HG03521 (cell line): ENCODE measurements at regions not wholly inside any gene's neighbourhood (a gene's known extent, or its start where the extent isn't known, plus 50 kb on each side); places are given as distances from the start of the nearest gene placed in this dataset.

Source experiments
- ATAC-seq: cut with Tn5 transposase; IDR thresholded peaks from one replicate; pipeline ENCODE4 v1.9.1; 2021; ENCODE audit warnings: mild to moderate bottlenecking, moderate library complexity; ENCODE audit not compliant: unreplicated experiment

DNA sequence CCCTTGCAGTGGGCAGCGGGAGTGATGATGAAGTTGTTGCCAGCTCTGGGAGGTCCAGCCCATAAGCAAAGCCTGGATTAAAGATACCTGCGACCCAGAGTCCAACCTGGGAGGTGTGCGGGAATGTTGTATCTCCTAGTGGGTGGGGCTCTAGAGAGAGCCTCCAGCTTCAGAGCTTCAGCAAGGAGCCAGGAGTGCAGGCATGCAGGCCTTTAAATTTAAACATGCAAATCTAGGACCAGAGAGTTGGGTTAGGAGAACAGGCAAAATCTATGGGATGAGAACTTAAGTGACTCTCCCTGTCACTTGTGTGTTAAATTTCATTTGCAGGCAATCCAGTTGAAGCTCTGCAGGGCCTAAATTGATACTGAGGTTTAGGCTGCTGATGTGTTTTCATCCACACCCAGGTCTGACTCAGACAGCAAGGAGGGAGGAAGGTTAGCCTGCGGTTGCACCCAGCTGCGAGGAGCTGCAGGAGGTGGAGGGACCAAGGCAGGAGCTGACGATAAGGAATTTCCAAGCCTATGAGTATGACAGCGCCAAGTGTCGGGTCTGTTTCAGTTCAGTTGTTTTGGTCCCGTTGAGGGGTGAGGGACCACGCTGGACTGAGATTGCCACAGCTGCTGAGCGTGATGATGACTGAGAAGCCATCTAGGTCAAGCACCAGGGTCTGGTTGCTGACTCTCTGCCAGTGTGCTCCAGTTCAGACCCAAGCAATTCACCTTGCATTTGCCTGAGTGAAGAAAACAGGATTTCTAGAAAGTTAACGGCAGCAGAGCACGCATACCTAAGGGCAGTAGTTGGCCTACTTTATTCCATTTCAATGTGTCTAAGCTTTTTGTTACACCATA lies 243.0 kb downstream of the ICE1 start:
- no peak for ATAC-seq

DNA sequence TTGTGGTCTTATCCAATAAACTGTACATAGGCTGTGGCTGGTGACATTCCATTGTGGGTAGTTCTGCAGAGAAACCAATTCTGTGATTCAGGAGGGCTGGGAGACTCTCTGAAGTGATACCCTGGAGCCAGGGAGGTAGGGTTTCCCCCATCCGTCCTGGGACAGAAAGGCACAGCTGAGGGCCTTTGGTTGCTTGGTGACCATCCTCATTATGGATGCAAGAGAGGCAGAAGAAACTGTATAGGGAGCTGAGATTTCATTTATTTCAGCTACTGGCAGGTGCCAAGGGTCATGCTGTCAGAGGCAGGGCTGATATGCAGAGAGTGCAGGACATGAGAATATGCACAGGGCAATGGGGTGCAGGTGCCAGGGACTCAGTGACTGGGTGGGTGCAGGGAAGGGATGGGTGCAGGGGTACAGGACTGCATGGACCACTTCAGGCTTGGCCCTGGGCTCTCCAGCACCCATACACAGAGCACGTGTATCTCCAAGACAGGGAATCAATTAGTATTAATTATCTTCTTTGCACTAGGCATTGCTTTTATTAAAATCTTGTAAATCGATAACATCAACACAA lies 236.5 kb downstream of the ICE1 start:
- no peak for ATAC-seq

DNA sequence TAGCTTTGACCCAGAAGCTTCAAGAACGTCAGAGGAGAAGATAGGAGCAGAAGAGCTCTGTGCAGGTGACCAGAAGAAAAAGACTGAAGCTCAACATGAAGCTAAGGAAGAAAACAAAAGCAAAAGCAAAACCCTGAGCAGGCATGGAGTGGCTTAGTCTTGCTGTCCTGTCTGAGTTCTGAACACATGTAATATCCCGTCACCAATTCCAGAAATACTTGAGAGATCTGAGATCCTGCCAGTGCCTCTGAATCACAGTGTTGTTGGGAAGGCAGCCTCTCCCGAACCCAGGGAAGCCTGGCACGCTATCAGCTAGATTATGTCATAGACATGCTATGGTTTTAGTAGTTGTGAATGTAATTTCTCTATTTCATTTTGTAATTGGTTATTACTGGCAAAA lies 235.7 kb downstream of the ICE1 start:
- ATAC-seq = no peak

DNA sequence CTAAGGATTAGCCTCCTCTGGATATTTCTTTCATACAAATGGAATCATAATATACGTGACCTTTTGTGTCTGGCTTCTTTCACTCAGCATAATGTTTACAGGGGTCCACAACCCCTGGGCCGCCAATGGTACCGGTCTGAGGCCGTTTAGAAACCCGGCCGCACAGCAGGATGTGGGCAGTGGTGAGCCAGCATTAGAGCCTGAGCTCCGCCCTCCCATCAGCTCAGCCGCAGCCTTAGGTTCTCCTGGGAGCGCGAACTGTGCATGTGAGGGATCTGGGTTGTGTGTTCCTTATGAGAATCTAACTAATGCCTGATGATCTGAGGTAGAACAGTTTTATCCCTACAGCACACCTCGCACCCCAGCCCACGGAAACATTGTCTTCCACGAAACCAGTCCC lies 229.7 kb downstream of the ICE1 start:
- ATAC-seq = no peak

DNA sequence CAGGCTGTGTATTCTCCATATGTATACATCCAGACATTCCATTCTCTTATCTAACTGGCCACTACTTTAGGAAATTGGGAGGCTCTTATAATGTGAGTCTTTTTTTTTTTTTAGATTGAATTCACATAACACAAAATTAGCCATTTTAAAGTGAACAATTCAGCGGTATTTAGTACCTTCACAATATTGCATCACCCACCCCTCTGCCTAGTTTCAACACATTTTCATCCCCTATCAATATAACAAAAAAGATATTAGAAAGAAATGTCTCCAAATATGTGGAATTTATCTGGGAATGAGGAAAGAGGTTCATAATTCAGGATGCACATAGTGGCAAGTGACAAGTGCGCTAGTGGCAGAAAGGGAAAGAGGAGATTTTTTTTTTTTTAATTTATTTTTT lies 228.5 kb downstream of the ICE1 start:
- ATAC-seq = no peak

DNA sequence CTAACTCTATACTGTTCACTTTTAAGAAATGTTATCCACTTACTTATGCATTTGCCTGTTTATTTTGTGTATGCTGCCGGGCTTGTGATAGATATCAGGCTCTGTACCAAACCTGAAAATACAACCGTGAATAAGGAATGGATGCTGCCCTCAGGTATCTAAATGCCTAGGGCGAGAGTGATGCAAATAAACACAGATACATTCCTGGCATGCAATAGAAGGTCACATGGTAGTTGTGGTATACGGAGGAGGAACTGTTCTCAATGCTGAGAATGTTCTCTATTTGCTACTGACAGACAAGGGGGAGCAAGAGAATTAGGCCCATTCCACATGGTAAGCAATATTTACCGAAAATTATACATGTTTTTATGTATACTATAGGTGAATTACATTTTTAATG lies 227.8 kb downstream of the ICE1 start:
- ATAC-seq = no peak

DNA sequence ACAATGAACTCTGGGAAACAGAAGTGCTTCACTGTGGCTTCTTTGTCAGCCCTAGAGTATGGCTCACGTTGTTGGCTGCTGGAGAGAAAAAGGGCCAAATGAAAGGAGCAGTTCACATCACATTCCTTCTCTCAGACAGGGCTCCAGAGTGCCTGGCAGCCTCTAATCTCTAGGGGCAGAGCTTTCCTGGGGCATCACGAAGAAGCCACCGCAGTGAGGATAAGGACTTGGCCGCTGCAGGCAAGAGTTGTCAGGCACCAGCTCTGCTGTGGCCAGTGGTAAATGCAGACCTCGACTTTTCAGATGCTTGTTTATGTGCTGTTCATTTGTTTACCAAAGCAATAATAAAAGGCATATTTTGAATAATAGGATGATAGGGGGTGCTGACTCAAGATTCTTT lies 227.2 kb downstream of the ICE1 start:
- ATAC-seq = no peak

DNA sequence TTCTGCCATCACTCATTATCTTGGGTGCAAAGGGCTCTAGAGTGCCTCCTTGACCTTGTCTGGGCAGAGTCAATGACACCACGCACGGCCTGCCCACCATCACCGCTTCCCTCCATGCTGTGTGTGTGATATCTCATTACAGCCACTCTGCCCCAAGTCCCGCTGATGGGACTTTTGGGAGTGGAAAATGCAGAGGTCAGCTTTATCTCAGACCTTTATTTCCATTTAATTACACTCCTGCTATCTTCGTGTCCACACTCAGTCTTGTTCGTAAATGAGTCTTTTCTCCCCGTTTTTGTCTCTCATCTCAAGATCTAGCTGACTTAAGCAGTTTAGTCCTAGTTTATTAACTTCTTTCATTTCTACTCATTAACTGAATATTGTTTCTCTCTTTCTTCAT lies 226.2 kb downstream of the ICE1 start:
- no peak for ATAC-seq

DNA sequence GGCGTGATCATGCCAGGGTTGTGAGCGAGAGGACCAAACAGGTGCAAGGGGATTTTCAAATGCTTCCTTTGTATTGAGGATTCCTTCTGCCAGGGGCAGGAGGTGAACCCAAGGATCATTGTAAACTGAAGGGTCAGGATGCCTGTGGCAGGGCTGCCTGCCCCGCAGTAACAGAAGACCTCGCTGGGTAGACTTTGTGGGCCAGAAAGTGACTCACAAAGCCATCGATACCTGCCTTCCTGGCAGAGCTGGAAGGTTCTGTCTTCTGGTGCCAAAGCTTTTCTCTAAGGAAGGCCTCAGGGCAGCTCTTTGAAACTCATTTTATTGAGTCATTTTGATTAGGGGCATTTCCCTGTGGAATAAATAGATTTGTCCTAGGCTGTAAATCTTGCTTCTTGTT lies 223.4 kb downstream of the ICE1 start:
- ATAC-seq = no peak

DNA sequence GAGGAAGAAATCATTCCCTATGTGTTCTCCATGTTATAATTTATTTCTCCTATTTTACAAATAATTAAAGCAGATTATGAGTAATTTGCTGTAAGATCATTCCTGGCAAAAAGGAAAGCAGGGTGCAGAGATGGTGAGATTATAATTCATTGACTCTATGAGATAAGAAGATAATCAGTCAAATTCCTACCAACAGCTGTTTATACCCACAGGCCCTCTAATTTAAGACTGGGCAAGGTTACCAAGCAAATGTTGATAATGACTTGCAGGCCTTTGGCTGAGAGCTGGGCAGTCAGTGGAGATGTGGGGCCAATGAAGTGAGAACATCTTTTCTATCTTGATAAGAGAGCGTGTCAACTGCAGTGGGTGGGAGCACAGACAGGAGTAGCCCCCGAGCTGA lies 222.7 kb downstream of the ICE1 start:
- no peak for ATAC-seq

DNA sequence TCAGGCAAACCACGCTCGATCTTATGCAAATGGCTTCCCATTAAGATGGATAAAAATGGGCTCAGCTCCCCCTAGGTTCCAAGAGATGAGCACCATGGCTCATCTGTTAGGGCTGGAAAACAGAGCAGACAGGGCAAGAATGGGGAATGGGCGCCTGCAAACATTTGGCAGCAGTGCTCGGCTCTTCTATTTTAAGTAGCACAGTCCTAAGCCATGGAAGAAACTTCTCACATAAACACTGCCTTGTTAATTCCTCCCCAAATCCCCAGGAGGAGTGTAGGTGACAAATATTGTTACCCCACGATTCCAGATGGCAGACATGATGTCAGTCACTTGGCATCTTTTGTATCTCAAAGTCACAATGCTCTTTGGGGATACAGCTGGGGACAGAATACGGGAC lies 221.8 kb downstream of the ICE1 start:
- ATAC-seq = no peak

DNA sequence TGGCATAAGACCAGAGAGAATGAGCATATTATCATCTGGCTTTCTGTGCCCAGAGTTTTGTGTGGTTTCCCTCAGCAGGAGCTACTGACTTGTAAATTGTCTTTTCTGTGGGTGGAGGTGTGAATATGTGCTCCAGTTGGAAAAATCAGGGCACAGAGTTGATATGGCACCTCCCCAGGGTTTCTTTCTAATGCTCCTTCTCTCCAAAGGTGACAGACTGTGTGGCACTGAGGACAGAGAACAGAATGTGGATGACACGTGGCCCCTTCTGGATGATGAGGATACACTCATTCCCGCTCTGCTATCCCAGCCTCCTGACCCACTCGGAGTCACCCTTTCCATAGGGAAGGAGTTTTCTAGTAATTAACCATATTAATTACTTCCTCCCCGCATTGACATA lies 221.0 kb downstream of the ICE1 start:
- ATAC-seq = no peak

DNA sequence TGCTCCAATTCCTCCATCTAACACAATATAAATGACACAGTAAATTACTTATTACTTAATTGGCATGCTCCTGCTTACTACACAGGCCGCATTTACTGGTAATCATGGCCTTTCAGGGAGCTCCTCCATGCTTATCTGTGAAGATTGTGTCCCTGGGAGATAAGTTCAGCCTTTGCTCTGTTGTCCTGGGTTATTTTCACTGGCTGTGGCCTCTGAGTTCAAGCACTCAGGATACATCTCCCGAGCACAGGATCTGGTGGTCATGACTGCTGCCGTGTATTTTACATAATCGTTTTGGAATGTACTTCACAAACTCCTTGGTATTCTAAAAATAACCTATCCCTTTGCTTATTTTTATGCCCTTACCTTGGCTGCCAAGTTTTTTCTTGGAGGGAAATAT lies 215.7 kb downstream of the ICE1 start:
- ATAC-seq = no peak

DNA sequence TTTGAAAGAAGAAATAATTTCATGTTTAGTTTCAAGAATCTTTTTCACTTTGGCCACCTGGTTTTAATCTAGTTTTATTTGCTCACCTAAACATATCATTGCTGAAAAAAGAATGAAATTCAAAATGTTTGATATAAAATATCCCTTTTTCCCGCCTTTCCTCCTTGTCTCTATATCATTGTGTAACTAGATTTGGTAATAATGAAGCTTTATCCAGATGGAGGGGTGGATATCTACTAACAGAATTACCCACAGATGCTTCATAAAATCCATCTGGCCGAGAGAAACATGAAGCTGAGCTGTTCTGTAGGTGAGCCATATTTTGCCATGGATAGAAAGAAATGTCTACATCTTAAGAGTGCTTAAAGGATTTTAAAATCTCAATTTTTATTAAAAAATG lies 214.7 kb downstream of the ICE1 start:
- ATAC-seq = no peak

DNA sequence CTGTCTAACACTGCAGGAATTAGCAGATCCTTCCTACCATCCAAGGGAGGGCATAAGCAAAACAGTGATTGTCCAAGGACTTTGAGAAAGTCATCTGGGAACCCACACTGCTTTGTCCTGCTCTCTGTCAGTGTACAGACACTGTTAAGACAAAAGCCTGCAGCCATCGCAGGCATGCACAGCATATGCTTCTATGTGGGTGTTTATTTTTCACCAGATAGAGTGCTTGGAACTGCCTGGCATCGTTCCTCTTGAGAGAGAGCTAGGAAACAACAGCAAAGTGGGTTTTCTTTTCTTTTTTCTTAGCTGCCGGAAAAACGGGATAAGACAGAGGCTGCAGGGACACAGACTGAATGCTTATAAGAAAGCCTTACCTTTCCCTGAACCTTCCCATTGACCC lies 212.3 kb downstream of the ICE1 start:
- no peak for ATAC-seq

DNA sequence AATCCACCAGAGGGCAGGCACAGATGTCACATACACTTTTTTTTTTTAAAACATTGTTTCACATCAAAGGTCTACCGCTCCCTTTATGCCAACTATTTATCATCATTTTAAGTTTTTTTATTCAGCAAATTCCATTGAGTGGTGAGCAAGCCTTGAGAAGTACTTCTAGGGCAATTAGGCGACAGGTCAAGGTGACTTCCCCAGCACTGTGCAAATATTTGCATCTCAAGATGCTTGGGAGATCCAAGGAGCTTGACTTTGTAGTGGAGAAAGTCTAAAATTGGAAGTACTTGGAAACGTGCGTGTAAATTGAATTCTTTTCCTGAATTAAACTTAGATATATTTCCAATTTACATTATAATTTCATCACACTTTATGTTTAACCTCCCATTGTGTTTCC lies 211.1 kb downstream of the ICE1 start:
- no peak for ATAC-seq

DNA sequence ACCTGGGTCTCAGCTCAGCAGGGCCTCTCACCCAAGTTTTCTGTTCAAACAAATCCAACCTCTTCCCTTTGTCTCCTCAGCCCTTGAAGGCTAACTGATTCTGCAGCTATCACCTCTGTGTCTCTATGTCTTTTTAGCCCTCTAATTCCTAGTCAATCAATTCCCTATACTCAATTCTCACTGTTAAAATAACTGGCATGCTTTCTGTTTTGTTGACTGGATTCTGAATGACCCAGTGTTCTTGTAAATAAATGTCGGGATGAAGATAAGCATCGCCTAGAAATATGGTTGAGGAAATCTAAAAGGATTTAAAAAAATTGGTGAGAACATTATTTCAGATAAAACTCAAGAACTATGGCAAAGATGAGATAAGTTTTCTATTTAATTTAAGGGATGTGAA lies 210.2 kb downstream of the ICE1 start:
- no peak for ATAC-seq

DNA sequence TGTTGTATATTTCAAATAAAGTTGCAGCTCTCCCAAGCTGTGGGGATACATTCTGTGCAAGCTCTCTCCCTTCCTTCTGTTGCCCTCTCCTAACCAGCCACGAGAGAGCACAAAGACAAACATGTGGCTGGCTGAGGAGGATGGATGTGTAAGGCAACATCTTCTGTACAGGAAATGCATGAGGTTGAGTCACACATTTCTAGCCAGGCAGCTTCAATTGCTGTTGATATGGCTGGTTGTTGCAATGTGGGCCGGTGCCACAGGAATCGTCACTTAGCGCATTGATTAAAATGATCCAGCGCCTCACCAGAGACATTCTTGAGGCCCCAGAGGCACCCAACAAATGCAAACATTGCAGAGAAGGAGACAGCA lies 207.1 kb downstream of the ICE1 start:
- no peak for ATAC-seq

DNA sequence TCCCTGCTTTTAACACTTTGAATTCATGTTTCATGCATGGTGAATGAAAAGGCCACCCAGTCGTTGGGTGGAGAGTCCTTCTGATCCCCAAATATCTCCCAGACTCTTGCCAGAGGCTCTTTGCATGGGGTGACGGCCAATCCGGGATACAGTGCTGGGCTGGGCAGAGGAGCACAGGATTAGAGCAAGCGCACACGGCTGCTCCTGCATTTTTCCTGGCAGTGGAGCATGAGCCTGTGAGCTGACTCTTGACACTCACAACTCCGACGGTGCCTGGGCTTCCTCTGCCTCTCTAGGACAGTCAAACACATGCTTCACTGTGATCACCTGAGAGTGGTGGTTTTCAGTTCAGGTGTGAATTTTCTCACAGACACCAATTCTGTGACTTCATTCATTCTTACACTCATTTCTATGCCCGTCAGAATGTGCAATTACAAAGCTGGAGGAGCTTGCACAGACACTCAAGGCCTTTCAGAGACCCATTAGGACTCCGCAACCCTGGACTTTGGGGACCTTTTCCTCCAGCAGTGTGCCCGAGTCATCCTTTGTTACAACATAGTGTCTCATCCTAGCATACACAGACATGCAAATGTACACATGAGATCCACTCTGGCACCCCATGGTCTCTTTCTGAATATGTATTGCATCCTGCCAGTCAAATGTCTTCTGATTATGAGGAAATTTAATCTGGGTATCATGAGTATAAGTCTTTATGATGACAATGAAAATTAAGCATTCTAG lies 206.6 kb downstream of the ICE1 start:
- no peak for ATAC-seq

DNA sequence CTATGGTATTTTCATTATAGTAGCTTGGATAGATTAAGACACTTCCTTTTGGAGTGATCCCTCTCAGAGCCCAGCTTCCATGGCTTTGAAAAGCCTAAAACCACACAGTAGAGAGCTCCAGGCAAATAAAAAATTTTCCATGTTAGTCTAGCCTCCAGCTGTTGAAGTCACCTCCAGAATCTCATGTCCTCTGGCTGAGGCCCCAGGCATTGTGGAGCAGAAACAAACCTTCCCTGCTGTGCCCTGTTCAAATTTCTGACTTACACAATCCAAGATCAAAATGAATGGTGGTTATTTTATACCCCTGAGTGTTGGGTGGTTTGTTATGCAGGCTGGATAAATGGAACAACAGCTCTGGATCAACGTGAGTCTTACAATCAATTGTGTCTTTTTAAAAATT lies 203.9 kb downstream of the ICE1 start:
- no peak for ATAC-seq

DNA sequence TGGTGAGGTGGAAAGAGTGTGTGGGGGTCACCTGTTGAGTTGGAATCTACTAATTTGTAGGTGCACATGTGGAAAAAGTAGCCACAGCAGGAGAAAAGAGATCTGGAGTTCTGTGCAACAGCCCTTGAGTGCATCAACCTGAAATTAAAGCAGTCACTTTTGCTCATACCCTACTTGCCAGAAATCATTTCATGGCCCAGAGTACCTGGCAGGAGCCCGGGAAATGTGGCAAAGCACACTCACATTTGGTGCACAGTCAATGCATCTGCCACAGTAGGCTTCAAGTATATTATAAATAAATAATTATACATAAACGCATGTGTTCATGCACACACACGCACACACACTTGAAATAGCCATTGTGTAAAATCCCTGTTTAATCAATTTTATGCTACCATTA lies 203.0 kb downstream of the ICE1 start:
- ATAC-seq = no peak

DNA sequence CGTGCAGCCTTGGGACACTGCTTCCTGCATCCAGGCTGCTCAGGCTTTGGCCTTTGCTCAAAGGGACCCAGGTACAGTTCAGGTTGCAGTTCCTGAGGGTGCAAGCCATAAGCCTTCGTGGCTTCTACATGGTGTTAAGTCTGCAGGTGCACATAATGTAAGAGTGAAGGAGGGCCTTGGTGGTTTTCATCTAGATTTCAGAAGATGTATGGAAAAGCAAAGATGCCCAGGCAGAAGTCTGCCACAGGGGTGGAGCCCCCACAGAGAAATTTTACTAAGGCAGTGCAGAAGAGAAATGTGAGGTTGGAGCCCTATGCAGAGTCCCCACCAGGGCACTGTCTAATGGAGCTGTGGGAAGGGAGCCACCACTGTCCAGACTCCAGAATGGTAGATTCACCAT lies 200.9 kb downstream of the ICE1 start:
- no peak for ATAC-seq
